ENCODE measurements at regions not wholly inside any gene's neighbourhood (a gene's known extent, or its start where the extent isn't known, plus 50 kb on each side); places are given as distances from the start of the nearest gene placed in this dataset.

- no peak for DNase-seq (ENCODE audit: low read depth in 2 of 2)
These were observed 108.9 kb upstream of the SPRY4 start for GRCh38 chr5:142433526-142434321.

GRCh38 chr5:142432961-142433360 is 108.1 kb upstream of the SPRY4 start:
- no peak for DNase-seq (ENCODE audit: low read depth in 2 of 2)

- DNase-seq (ENCODE audit: low read depth in 2 of 2) = no peak
These were observed 107.6 kb upstream of the SPRY4 start for GRCh38 chr5:142432369-142432863.

GRCh38 chr5:142428773-142429473 is 104.1 kb upstream of the SPRY4 start:
- DNase-seq (ENCODE audit: low read depth in 2 of 2) = no peak

GRCh38 chr5:142428036-142428772 is 103.4 kb upstream of the SPRY4 start:
- no peak for DNase-seq (ENCODE audit: low read depth in 2 of 2)

GRCh38 chr5:142427529-142427928 is 102.7 kb upstream of the SPRY4 start:
- DNase-seq (ENCODE audit: low read depth in 2 of 2) = no peak

GRCh38 chr5:142427015-142427364 is 102.2 kb upstream of the SPRY4 start:
- no peak for DNase-seq (ENCODE audit: low read depth in 2 of 2)

- no peak for DNase-seq (ENCODE audit: low read depth in 2 of 2)
These were observed 101.6 kb upstream of the SPRY4 start for GRCh38 chr5:142426129-142427014.

GRCh38 chr5:142425286-142426065 is 100.7 kb upstream of the SPRY4 start:
- no peak for DNase-seq (ENCODE audit: low read depth in 2 of 2)

GRCh38 chr5:142422429-142422828 is 97.6 kb upstream of the SPRY4 start:
- DNase-seq (ENCODE audit: low read depth in 2 of 2) = no peak

- no peak for DNase-seq (ENCODE audit: low read depth in 2 of 2)
These were observed 97.0 kb upstream of the SPRY4 start for GRCh38 chr5:142421621-142422397.

- DNase-seq (ENCODE audit: low read depth in 2 of 2) = no peak
These were observed 96.4 kb upstream of the SPRY4 start for GRCh38 chr5:142421228-142421617.

GRCh38 chr5:142420561-142421227 is 95.9 kb upstream of the SPRY4 start:
- DNase-seq (ENCODE audit: low read depth in 2 of 2) = no peak

GRCh38 chr5:142412581-142412980 is 87.8 kb upstream of the SPRY4 start:
- no peak for DNase-seq (ENCODE audit: low read depth in 2 of 2)

- no peak for DNase-seq (ENCODE audit: low read depth in 2 of 2)
These were observed 87.0 kb upstream of the SPRY4 start for GRCh38 chr5:142411656-142412425.

GRCh38 chr5:142411103-142411502 is 86.3 kb upstream of the SPRY4 start:
- no peak for DNase-seq (ENCODE audit: low read depth in 2 of 2)

GRCh38 chr5:142408981-142409481 is 84.2 kb upstream of the SPRY4 start:
- DNase-seq (ENCODE audit: low read depth in 2 of 2) = no peak

- no peak for DNase-seq (ENCODE audit: low read depth in 2 of 2)
These were observed 83.7 kb upstream of the SPRY4 start for GRCh38 chr5:142408536-142408935.

Measured in stimulated activated CD4-positive, alpha-beta T cell treated with anti-CD3 and anti-CD28 coated beads, Interleukin-12 subunit alpha, Interleukin-12 subunit beta, amount 100 ng/mL, for 24 hours (primary cell).